HG02885 (cell line): ENCODE measurements at regions not wholly inside any gene's neighbourhood (a gene's known extent, or its start where the extent isn't known, plus 50 kb on each side); places are given as distances from the start of the nearest gene placed in this dataset.
"Not testable (repeated sequence)": the region's sequence is repeated elsewhere in the genome, so short reads cannot be mapped to it uniquely, and the experiment has no call there.

Experiments
- ATAC-seq: cut with Tn5 transposase; IDR thresholded peaks from one replicate; pipeline ENCODE4 v1.9.1; 2021; ENCODE audit warnings: mild to moderate bottlenecking; ENCODE audit not compliant: unreplicated experiment, poor library complexity

DNA sequence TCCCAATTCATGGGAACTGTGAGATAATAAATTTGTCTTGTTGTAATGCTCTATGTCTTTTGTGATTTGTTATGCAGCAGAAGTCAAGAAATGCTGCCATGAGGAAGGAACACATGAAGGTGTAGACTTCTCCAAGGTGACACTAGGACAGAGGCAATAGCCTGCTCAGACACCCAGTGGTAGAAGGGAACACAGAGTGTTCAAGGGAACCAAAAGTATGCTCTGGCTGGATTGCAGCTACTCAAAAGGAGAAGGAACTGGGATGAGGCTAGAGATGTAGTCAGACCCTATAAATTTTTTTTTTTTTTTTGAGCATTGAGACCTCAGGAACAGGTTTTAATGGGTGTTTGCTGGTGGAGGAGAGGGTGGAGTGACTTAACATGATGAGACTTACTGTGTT, 232.5 kb downstream of the PARP8 start:
- no peak for ATAC-seq

- no peak for ATAC-seq
Measured at GRCh38 chr5:50900952-50901510, 234.6 kb downstream of the PARP8 start.

GRCh38 chr5:50903651-50904050, 237.2 kb downstream of the PARP8 start:
- no peak for ATAC-seq

- ATAC-seq, result no peak
Measured at GRCh38 chr5:50905996-50906570, 239.6 kb downstream of the PARP8 start.

DNA sequence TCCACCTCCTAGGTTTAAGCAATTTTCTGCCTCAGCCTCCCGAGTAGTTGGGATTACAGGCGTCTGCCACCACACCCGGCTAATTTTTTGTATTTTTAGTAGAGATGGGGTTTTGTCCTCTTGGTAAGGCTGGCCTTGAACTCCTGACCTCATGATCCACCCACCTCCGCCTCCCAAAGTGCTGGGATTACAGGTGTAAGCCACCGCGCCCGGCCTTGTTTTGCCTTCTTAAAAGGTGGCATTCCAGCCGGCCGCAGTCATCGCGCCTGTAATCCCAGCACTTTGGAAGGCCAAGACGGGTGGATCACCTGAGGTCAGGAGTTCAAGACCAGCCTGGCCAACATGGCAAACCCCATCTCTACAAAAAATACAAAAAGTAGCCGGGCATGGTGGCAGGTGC, 253.7 kb downstream of the PARP8 start:
- ATAC-seq, result not testable (repeated sequence)

DNA sequence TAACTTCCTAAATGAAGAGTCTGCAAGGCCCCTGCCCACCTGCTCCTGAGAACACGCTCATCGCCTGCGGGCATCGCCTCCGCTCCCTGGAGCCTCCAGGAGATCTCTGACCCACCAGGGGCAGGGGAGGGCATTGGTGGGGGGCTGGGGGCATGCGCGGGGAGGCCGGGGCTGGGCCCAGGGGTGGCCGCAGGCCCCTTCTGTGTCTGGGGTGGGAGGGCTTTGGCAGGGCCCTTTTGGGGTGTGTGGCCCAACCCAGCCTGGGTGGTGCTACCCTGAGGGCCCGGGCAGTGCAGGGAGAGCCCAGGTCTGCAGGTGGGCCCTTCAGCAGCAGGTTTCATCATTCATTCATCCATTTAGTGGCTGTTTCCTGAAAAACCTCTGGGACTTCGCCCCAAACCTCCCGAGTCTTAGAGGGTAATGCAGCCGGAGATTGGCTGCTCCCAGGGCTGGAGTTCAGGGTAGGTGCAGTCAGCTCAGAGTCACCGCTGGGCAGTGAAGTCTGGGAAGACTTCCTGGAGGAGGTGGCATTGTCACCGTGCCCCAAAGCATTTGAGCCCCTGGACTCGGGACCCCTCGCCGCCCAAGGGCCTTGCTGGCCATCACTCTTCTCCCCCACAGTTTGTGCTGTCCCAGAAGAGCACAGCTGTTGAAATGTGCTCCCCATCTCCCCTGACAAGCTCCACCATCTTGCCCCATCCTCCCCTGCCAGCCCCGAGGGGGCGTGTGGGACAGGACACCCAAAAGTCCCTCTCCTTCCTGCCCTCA, 255.1 kb downstream of the PARP8 start:
- no peak for ATAC-seq

- ATAC-seq, result not testable (repeated sequence)
Measured at GRCh38 chr5:50922134-50922941, 255.9 kb downstream of the PARP8 start.

- no peak for ATAC-seq
Measured at GRCh38 chr5:50922942-50923767, 256.7 kb downstream of the PARP8 start.

DNA sequence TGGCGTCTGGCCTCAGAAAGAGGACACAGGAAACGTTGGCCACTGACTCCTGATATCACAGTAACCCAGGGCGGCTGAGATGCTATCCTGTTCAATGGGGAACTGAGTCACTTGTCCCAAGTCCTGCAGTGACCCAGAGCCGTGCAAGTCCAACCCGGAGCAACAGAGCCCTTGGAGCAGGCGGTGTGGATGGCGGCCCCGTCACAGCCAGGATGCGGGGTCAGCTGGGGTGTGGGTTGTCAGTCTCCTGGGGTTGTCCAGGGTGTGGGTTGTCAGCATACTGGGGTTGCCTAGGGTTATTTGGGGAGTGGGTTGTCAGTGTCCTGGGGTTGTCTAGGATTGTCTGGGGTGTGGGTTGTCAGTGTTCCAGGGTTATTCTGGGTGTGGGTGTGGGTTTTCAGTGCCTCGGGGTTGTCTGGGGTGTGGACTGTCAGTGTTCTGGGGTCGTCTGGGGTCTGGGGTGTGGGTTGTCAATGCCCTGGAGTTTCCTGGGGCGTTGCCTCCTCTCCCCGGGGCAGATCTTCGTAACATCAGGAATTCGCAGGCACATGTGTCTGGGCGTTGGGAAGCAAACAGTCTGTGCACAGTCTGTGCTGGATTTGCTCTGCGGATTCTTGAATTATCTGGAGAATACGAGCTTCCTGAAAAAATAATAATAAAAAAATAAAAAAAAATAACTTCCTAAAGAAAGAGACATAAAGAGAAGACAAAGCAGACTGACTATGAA, 257.5 kb downstream of the PARP8 start:
- no peak for ATAC-seq

DNA sequence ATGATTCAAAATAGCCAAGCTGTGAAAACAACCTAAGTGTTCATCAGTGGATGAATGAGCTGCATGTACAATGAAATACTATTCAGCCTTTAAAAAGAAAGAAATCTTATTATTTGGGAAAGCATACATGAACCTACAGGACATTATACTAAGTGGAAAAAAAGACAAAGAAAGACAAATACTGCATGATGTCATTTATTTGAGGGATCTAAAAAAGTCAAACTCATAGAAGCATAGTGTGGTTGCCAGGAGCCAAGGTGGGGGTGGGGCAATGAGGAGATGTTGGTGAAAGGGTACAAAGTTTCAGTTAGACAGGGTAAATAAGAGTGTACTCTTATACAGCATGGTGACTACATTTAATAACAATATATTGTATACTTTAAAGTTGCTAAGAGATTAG, 261.5 kb downstream of the PARP8 start:
- ATAC-seq, result no peak

- no peak for ATAC-seq
Measured at GRCh38 chr5:50929174-50929573, 262.7 kb downstream of the PARP8 start.

DNA sequence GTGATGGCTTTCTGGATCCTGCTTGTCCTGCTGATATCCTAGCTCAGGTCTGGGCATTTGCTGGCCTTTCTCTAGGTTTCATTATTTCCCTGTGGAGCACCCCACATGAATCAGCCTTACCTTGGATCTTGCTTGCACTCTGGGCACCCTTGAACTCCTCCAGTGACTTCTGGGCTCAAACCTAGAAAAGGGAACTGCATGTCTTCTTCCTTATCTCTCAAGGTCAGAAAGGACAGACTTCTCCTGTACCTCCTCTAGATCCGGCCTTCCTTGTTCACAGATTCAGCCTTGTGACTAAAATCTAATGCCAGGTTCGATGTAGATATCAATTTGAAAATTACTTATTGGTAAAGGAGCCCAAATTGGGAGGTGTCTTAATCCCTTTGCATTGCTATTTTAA, 267.9 kb downstream of the PARP8 start:
- no peak for ATAC-seq

DNA sequence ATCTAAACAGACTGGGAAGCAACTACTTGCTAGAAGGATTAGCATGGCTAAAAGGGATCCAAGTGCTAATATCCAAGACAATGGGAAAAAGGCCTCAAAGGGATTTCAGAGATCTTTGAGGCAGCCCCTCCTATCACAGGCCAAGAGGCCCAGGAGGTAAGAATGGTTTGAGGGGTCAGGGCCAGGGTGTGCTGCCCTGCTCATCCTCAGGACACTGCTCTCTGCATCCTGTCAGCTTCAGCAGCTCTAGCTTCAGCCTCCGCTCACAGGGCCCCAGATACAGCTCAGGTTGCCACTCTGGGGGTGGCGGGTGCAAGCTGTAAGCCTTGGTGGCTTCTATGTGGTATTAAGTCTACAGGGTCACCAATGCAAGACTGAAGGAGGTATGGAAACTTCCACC, 278.7 kb downstream of the PARP8 start:
- ATAC-seq, result no peak

GRCh38 chr5:50947906-50948683, 281.7 kb downstream of the PARP8 start:
- ATAC-seq, result no peak

DNA sequence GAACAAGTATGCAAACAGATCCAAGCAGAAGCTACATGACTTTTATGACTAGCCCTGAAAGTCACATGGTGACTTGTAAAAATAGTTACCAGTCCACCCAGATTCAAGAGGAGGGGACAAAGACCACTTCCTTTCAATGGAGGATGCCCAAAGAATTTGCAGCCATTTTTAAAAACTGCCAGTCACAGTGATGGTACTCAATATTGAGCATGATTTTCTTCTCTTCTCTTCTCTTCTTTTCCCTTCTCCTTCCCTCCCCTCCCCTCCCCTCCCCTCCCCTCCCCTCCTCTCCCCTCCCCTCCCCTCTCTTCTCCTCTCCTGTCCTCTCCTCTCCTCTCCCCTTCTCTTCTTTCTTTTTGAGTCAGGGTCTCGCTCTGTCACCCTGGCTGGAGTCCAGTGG, 286.9 kb downstream of the PARP8 start:
- ATAC-seq, result no peak

DNA sequence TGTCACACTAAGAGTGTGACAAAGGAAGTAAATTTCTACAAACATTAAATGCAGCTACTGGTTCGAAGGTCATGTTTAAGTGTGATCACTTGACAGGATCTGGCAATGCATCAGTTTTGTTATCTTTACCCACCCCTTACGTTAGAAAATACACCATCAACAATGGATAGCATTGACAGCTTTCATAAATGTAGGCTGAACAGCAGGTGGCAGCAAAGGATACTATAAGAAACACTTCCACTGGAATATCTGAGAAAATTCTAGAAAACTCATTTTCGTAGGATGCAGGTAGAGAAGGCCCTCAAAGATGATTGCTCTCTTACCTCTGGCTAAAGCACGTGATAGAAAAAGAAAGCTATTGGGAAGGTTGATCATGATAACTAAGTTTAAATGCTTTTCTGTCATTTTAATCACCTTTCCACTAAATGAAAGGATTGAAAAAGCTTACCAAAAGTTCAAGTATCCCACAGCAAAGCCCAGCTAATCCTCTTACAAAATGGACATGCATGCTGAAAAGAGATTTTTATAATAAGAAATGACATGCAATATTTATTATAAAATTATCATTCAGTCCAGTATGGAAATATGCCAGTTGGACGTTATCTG, 292.5 kb downstream of the PARP8 start:
- peak; percentile 46 for ATAC-seq

- ATAC-seq, result peak; percentile 86
Measured at GRCh38 chr5:50962934-50963872, 296.8 kb downstream of the PARP8 start.
